ENCODE measurements at regions not wholly inside any gene's neighbourhood (a gene's known extent, or its start where the extent isn't known, plus 50 kb on each side); places are given as distances from the start of the nearest gene placed in this dataset.

GRCh38 chr4:185991770-185992169, 77.2 kb upstream of the TLR3 start:
- no peak for DNase-seq (ENCODE audit: low spot score)

DNA sequence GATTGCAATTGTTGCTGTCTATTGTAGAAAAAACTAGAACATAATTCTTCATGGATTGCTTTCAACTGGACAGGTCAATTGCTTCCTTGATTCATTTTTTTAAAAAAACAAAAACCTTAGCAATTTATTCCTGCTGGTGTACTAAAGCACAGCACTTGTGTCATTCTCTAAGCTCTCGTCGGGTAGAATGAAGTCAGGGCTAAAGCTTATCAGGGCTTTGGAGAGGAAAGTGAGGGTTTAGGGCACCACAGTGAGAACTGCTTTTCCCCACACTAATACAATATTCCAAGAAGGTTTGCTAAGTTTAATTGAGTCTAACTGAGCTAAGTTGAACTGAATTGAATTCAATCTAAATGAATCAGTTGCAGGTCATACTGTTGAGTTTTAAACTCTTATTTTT, 76.4 kb upstream of the TLR3 start:
- DNase-seq (ENCODE audit: low spot score) = no peak

DNA sequence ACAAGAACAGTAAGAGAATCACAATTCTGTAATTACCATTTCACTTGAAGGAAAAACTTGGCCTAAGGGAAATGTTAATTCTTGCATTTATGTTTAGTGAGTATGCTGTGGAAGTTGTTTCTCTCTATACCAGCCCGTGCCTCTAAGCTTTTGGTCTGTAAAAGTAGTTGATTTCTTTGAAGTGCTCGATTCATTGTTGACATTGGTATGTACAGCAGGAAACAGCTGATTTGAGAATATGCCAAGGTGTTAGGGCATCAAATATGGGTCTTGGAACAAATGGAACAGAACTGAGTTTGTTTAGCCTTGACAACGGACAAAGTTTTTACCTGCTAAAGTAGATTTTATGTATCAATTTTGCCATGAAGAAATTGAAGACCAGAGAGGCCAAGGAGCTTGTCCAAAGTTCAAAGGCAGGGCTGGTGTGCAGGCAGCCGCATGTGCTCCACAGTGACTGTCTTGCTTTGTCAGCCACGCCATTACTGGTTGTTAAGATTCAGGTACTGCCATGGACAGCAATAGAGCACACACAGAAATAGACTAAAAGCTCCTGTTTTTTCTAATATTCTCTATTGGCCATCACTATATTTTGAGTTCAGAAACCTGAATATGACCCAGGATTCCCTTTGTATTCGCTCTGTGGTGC, 75.5 kb upstream of the TLR3 start:
- DNase-seq (ENCODE audit: low spot score) = no peak

- DNase-seq (ENCODE audit: low spot score) = no peak
Observed at GRCh38 chr4:185994750-185995149, 74.2 kb upstream of the TLR3 start.

GRCh38 chr4:185995665-185996064, 73.3 kb upstream of the TLR3 start:
- no peak for DNase-seq (ENCODE audit: low spot score)

DNA sequence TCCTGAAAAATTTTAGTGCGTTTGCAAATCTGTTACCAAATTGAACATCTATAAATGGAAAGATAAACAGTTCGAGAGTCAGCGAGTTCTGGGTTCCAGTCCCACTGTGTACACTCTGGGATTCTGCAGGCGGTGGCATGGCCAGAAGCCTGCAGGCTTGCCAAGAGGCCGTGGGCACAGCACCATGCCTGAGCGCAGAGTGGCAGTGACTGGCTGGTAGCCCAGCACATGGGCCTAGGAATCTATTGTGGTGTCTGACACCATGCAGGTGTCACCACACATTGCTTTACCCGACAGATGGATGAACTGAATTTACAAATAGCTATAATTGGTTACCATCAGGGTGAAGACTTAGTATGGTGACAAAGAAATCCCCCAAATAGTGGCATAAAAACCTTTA, 71.7 kb upstream of the TLR3 start:
- DNase-seq (ENCODE audit: low spot score) = no peak

- no peak for DNase-seq (ENCODE audit: low spot score)
Observed at GRCh38 chr4:185998791-185999190, 70.2 kb upstream of the TLR3 start.

DNA sequence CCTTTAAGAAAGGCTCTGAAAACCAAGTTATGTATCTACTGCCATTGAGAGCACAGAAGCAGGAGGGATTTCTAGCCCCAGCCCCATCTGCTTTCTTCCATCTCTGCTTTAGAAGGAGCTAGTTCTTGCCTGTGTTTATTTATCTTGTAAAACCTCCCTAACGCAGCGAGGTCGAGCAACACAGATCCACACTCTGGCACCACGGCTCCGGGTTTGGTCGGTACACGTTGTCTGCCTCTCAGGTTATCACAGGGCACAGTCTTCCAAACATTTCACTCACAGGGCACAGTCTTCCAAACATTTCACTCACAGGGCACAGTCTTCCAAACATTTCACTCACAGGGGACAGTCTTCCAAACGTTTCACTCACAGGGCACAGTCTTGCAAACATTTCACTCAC, 69.7 kb upstream of the TLR3 start:
- DNase-seq (ENCODE audit: low spot score) = no peak

DNA sequence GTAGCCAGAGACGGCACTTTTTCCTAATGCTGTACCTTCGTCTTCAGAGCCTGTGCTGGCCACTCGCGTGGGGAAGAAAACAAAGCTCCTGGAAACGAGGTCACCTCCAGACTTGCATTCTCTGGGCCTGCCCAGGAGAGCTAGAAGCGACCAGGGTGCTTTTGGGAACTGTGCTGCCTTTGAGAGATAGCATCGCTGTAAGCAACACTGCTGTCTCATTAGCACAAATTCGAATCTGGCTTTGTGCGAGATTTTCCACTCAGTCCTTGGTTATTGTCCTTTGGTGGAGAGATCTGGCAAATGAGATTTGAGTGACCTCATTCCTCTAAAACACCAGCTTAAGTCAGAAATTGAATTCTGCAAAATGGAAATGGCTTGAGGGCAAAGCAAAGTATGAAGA, 66.1 kb upstream of the TLR3 start:
- no peak for DNase-seq (ENCODE audit: low spot score)

GRCh38 chr4:186003746-186004145, 65.2 kb upstream of the TLR3 start:
- DNase-seq (ENCODE audit: low spot score) = no peak

DNA sequence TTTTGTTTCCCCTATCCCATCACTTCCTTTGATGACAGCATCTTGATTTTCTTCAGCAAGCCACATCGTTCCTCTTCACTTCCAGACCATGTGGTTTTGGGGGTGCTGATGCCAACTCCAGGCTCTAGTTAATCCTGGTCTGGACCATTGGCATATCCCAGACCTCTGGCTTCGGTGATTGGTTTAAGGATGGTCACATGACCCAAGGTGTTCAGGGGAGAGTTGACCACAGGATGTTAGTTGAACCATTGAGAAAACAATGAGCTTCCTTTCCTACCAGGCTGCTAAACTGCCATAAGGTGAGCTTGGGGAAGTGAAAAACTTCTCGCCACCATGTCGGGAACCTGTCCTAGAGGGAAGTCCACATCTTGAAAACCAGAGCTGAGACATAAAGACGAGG, 60.9 kb upstream of the TLR3 start:
- no peak for DNase-seq (ENCODE audit: low spot score)

DNA sequence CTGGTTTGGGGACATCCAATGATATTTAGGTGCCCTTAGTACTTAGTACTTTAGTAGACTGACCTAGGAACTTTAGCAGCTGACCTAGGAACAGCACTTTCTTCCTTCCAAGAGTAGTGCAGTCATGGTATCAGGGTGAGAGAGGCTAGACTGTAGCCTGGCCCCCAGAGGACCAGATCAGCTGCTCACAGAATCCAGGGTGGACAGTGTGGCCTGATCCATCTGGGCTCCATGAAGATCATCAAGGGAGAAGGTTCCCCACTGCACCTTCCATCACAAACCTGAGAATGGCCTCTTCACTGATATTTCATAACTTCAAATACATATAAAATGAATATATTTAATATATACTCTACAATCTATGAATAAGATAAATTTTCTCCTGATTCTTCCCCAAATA, 59.0 kb upstream of the TLR3 start:
- DNase-seq (ENCODE audit: low spot score) = no peak

- no peak for DNase-seq (ENCODE audit: low spot score)
Observed at GRCh38 chr4:186010821-186011220, 58.1 kb upstream of the TLR3 start.

DNA sequence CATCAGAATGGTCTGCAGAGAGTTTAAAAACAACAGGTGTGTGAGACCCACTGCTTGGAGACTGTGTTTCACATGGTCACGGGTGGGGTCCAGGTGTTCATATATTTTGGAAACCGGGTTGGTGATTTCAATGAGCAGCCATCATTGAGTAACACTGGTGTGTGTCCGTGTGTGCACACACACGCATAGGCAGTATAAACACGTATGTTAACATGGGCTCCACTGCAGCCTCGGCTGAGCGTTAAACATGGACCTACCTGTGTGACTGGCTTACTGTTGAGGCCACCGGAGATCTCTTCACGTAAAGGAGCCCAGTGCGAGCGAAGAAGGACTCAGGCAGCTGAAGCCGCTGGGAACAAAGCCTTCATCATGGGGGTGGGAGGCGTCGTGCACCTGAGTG, 56.9 kb upstream of the TLR3 start:
- DNase-seq (ENCODE audit: low spot score) = no peak

GRCh38 chr4:186013419-186014186, 55.4 kb upstream of the TLR3 start:
- DNase-seq (ENCODE audit: low spot score) = no peak

DNA sequence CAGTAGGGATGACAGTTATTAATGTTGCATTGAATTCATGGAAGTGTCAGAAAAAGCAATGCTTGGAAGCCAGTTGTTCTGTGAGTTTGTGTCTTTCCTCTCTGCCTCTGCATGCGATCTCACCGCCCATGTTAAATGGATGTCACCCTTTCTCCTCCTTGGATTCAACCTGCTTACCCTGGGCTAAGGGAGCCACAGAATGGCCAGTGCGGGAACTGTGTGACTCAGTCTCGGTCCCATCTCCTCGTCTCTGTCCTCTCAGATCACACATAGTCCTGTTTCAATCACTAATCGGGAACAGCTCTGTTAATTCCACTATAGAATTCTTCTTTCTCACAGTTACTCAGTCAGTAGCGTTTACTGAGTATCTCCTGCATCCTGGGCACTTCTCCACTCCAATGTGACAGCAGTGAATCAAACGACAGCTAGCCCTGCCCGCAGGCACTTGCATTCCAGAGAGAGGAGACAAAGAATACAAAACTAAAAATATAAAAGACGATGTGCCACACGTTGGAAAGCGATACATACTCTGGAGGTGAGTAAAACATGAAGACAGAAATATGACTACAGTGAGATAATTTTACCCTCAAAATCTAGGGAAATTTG, 53.6 kb upstream of the TLR3 start:
- no peak for DNase-seq (ENCODE audit: low spot score)

- no peak for DNase-seq (ENCODE audit: low spot score)
Observed at GRCh38 chr4:186016796-186017195, 52.2 kb upstream of the TLR3 start.

DNA sequence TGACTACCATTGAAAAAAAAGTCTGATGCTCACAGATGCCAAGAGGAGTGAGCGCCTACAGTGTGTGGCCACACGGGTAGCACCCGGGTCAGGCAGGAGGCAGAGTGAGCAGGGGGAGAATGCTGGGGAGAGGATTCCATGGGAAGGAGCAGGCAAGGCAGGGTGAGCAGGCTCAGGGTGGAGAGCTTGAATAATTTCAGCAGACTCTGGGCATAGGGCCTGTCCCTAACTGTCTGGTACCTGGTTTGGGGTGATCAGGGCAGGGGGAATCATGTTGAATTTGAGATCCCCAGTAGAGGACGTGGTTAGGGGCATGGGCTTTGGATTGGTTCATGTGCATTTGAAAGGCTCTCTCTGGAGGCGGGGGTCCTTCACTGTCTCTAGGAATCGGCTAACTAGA, 51.2 kb upstream of the TLR3 start:
- no peak for DNase-seq (ENCODE audit: low spot score)

DNA sequence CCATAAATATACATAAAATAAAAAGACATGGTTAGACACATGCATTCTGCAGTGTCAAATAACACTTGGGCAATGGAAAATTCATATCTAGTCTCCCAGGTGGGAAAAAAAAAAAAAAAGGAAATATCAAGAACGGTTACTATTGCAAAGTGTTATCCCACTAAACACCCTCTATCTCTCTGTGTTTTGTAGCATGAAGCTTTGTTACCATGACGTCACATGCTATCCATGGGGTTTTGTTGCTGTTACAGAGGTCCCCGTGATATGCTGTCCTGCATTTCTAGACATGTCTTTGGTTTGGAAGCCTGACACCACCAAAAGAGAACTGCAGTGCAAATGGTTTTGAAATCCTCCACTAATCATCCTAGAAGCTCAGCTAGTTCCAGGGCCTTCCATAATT, 50.7 kb upstream of the TLR3 start:
- no peak for DNase-seq (ENCODE audit: low spot score)

- DNase-seq (ENCODE audit: low spot score) = no peak
Observed at GRCh38 chr4:186018784-186019183, 50.2 kb upstream of the TLR3 start.

Measured in COLO829 (cell line).